ENCODE measurements at regions not wholly inside any gene's neighbourhood (a gene's known extent, or its start where the extent isn't known, plus 50 kb on each side); places are given as distances from the start of the nearest gene placed in this dataset.

- TF ChIP-seq CTCF (IDR thresholded peaks at IDR 0.05) (no peak), POLR2AphosphoS5 (IDR thresholded peaks at IDR 0.05; ENCODE audit: low read depth, low read length) (no peak)
Observed at GRCh38 chr3:124496061-124496460, 234.2 kb upstream of the UMPS start.
